KMS-11 (cell line): ENCODE measurements at regions not wholly inside any gene's neighbourhood (a gene's known extent, or its start where the extent isn't known, plus 50 kb on each side); places are given as distances from the start of the nearest gene placed in this dataset.

Experiments
- H2AFZ ChIP-seq: fragments of 200-600 bp; sonication (generic); 2 replicates; pipeline ENCODE4 v1.6.1; 2016; ENCODE audit warnings: antibody characterized with exemption, mixed run types, low read depth
- H3K27ac ChIP-seq: fragments of 200-600 bp; sonication (generic); 2 replicates; pipeline ENCODE4 v1.6.1; 2016; ENCODE audit warnings: mild to moderate bottlenecking, mixed run types
- H3K27me3 ChIP-seq: fragments of 200-600 bp; sonication (generic); 2 replicates; pipeline ENCODE4 v1.6.1; 2017; ENCODE audit warnings: mild to moderate bottlenecking, low read depth, mixed run types, moderate library complexity; ENCODE audit not compliant: insufficient read depth
- H3K36me3 ChIP-seq: fragments of 200-600 bp; sonication (generic); 2 replicates; pipeline ENCODE4 v1.6.1; 2017; ENCODE audit warnings: mild to moderate bottlenecking, mixed run types; ENCODE audit not compliant: insufficient read depth
- H3K4me1 ChIP-seq: fragments of 200-600 bp; sonication (generic); 2 replicates; pipeline ENCODE4 v1.6.1; 2016; ENCODE audit warnings: mild to moderate bottlenecking, low read depth, mixed run types; ENCODE audit not compliant: poor library complexity, severe bottlenecking
- H3K4me2 ChIP-seq: fragments of 200-600 bp; sonication (generic); 2 replicates; pipeline ENCODE4 v1.7.0; 2016; ENCODE audit warnings: mild to moderate bottlenecking, mixed run types
- H3K4me3 ChIP-seq: fragments of 200-600 bp; sonication (generic); IDR thresholded peaks from 2 replicates; pipeline ENCODE4 v1.6.1; 2017; ENCODE audit warnings: low read depth, low read length, mixed read lengths; ENCODE audit not compliant: insufficient read depth
- H3K79me2 ChIP-seq: fragments of 200-600 bp; sonication (generic); 2 replicates; pipeline ENCODE4 v1.6.1; 2016; ENCODE audit warnings: low read depth, mixed run types; ENCODE audit not compliant: insufficient read depth
- H3K9ac ChIP-seq: fragments of 200-600 bp; sonication (generic); 2 replicates; pipeline ENCODE4 v1.6.1; 2016; ENCODE audit warnings: mild to moderate bottlenecking, mixed run types
- H4K20me1 ChIP-seq: fragments of 200-600 bp; sonication (generic); 2 replicates; pipeline ENCODE4 v1.6.1; 2016; ENCODE audit warnings: mild to moderate bottlenecking, mixed run types; ENCODE audit not compliant: insufficient read depth
- CTCF ChIP-seq: fragments of 200-600 bp; sonication (generic); conservative IDR thresholded peaks from 2 replicates; pipeline ENCODE4 v1.6.1; 2017; ENCODE audit warnings: low read depth, mild to moderate bottlenecking, antibody characterized with exemption, low read length, moderate library complexity, mixed read lengths

- Histone ChIP-seq H3K4me3 (no peak overlapping the region), H3K9ac (no peak overlapping the region), H3K27ac (no peak overlapping the region), H4K20me1 (no peaks in the 10 kb centered on the region), H3K79me2 (no peaks in the 10 kb centered on the region), H2AFZ (no peak overlapping the region), H3K4me2 (no peak overlapping the region), H3K36me3 (no peaks in the 10 kb centered on the region; the same call in 1 of the 2 replicates), H3K4me1 (no peaks in the 10 kb centered on the region), H3K27me3 (no peaks in the 10 kb centered on the region)
- TF ChIP-seq CTCF, result no peak
Observed at GRCh38 chr15:94040541-94041248, 190.7 kb upstream of the MCTP2 start.

- H3K27ac ChIP-seq, result no peak overlapping the region
- no peaks in the 10 kb centered on the region for H3K27me3 ChIP-seq
- no peak overlapping the region for H3K9ac ChIP-seq
- H3K4me2 ChIP-seq, result no peak overlapping the region
- no peaks in the 10 kb centered on the region; the same call in 1 of the 2 replicates for H3K36me3 ChIP-seq
- H2AFZ ChIP-seq, result no peak overlapping the region
- H3K4me3 ChIP-seq, result no peak overlapping the region
- no peaks in the 10 kb centered on the region for H3K79me2 ChIP-seq
- H3K4me1 ChIP-seq, result no peaks in the 10 kb centered on the region
- TF ChIP-seq CTCF, result no peak
- H4K20me1 ChIP-seq, result no peaks in the 10 kb centered on the region
Observed at GRCh38 chr15:94036156-94036555, 195.2 kb upstream of the MCTP2 start.

- H3K4me1 ChIP-seq, result no peaks in the 10 kb centered on the region
- H4K20me1 ChIP-seq, result no peaks in the 10 kb centered on the region
- H3K79me2 ChIP-seq, result no peaks in the 10 kb centered on the region
- no peaks in the 10 kb centered on the region for H3K36me3 ChIP-seq
- H3K4me2 ChIP-seq, result no peak overlapping the region
- H3K27me3 ChIP-seq, result no peaks in the 10 kb centered on the region
- H3K27ac ChIP-seq, result no peak overlapping the region
- no peak overlapping the region for H3K4me3 ChIP-seq
- no peak overlapping the region for H2AFZ ChIP-seq
- TF ChIP-seq CTCF, result no peak
- H3K9ac ChIP-seq, result no peak overlapping the region
Observed at GRCh38 chr15:94033683-94034020, 197.7 kb upstream of the MCTP2 start.

- TF ChIP-seq CTCF, result no peak
- Histone ChIP-seq H3K27ac (no peak overlapping the region), H3K79me2 (no peaks in the 10 kb centered on the region), H3K9ac (no peak overlapping the region), H3K4me1 (no peaks in the 10 kb centered on the region), H2AFZ (no peak overlapping the region), H3K27me3 (no peaks in the 10 kb centered on the region), H4K20me1 (no peaks in the 10 kb centered on the region), H3K36me3 (no peaks in the 10 kb centered on the region), H3K4me3 (no peak overlapping the region), H3K4me2 (no peak overlapping the region)
Observed at GRCh38 chr15:94033014-94033682, 198.2 kb upstream of the MCTP2 start.
